ENCODE measurements at regions not wholly inside any gene's neighbourhood (a gene's known extent, or its start where the extent isn't known, plus 50 kb on each side); places are given as distances from the start of the nearest gene placed in this dataset.
A peak's percentile ranks its signal among the peaks of the same experiment; 100 is the strongest.

- intact Hi-C loops (cut with micrococcal nuclease; ENCODE audit: unreplicated experiment): no loop called here
- POLR2A ChIA-PET: no interaction called here
- Histone ChIP-seq H4K20me1 (ENCODE audit: insufficient read depth, low read length) (no peaks in the 10 kb centered on the region), H3K4me3 (replicated peaks in 1 of 3; ENCODE audit: insufficient read depth in 1 of 3, low read depth in 2 of 3, low read length in 3 of 3) (no peak overlapping the region), H3K79me2 (ENCODE audit: insufficient read depth, low read length) (no peaks in the 10 kb centered on the region), H3K9me3 (ENCODE audit: low read length) (peaks cover 46% of the 10 kb centered on the region), H3K4me2 (ENCODE audit: low read depth, low read length) (no peak overlapping the region), H3K27me3 (ENCODE audit: control insufficient read depth in 1 of 2, insufficient read depth in 2 of 2, low read length in 2 of 2) (no peaks in the 10 kb centered on the region), H3K4me1 (ENCODE audit: insufficient read depth, low read length) (no peaks in the 10 kb centered on the region), H3K36me3 (replicated peaks in 1 of 2; ENCODE audit: control insufficient read depth in 1 of 2, insufficient read depth in 2 of 2, low read length in 2 of 2) (no peaks in the 10 kb centered on the region), H3K9ac (ENCODE audit: insufficient read depth, low read depth, low read length) (no peak overlapping the region), H3K27ac (ENCODE audit: extremely low read length, insufficient read depth, low read length) (no peak overlapping the region), H2AFZ (ENCODE audit: low read length) (no peak overlapping the region)
- 4% methylated on average over 1 of the region's 1 CpG for WGBS (ENCODE audit: low lambda C conversion rate)
- ATAC-seq: no peak
- CTCF ChIA-PET (ENCODE audit: low intra/inter-chr PET ratio, low total read pairs): no interaction called here
- no peak for DNase-seq (ENCODE audit: low spot score)
- TF ChIP-seq MAFK (conservative IDR thresholded peaks at IDR 0.05 in 1 of 2, IDR thresholded peaks at IDR 0.05 in 1 of 2; ENCODE audit: low read length in 2 of 2) (peak in 1 of 2 experiments; percentile 18; a peak in 1 of 4 replicates), ZNF160 (CRISPR knock-in tag; IDR thresholded peaks at IDR 0.05) (no peak), U2AF1 (optimal IDR thresholded peaks at IDR 0.05; ENCODE audit: low read depth, low read length) (no peak), PAWR (CRISPR knock-in tag; IDR thresholded peaks at IDR 0.05; ENCODE audit: borderline replicate concordance) (no peak)
- FAIRE-seq: no peak
- in situ Hi-C loops (cut with HindIII; ENCODE audit: extremely low pct_ligation_motif_present, low pct_unique_long_range_greater_than_20kb): no loop called here
- BruUV-seq (replicated peaks): no TSS peak
Measured at GRCh38 chr2:13266166-13266565, 549.4 kb downstream of the TRIB2 start.

GRCh38 chr2:13284688-13285087, 568.0 kb downstream of the TRIB2 start:
- FAIRE-seq (no peak), ATAC-seq (no peak), DNase-seq (ENCODE audit: low spot score) (no peak)
- Histone ChIP-seq H3K4me3 (replicated peaks in 1 of 3; ENCODE audit: insufficient read depth in 1 of 3, low read depth in 2 of 3, low read length in 3 of 3) (no peak overlapping the region), H3K4me1 (ENCODE audit: insufficient read depth, low read length) (no peaks in the 10 kb centered on the region), H3K4me2 (ENCODE audit: low read depth, low read length) (no peak overlapping the region), H3K36me3 (replicated peaks in 1 of 2; ENCODE audit: control insufficient read depth in 1 of 2, insufficient read depth in 2 of 2, low read length in 2 of 2) (no peaks in the 10 kb centered on the region), H3K9ac (ENCODE audit: insufficient read depth, low read depth, low read length) (no peak overlapping the region), H2AFZ (ENCODE audit: low read length) (no peak overlapping the region), H3K27me3 (ENCODE audit: control insufficient read depth in 1 of 2, insufficient read depth in 2 of 2, low read length in 2 of 2) (no peaks in the 10 kb centered on the region), H3K27ac (ENCODE audit: extremely low read length, insufficient read depth, low read length) (no peak overlapping the region), H3K79me2 (ENCODE audit: insufficient read depth, low read length) (no peaks in the 10 kb centered on the region), H4K20me1 (ENCODE audit: insufficient read depth, low read length) (no peaks in the 10 kb centered on the region), H3K9me3 (ENCODE audit: low read length) (peaks cover 75% of the 10 kb centered on the region)
- in situ Hi-C loops (cut with HindIII; ENCODE audit: extremely low pct_ligation_motif_present, low pct_unique_long_range_greater_than_20kb): no loop called here
- intact Hi-C loops (cut with micrococcal nuclease; ENCODE audit: unreplicated experiment): no loop called here
- ChIA-PET CTCF (ENCODE audit: low intra/inter-chr PET ratio, low total read pairs) (no interaction called here), POLR2A (no interaction called here)
- BruUV-seq (replicated peaks): no TSS peak
- WGBS (ENCODE audit: low lambda C conversion rate): 16% methylated on average over 8 of the region's 8 CpGs
- TF ChIP-seq NR2F2 (IDR thresholded peaks at IDR 0.05; ENCODE audit: borderline replicate concordance, low read depth) (no peak), GMEB2 (CRISPR knock-in tag; IDR thresholded peaks at IDR 0.05; ENCODE audit: low read depth) (no peak), MLX (CRISPR knock-in tag; IDR thresholded peaks at IDR 0.05) (no peak), MEIS2 (CRISPR knock-in tag; IDR thresholded peaks at IDR 0.05) (no peak), RAD51 (IDR thresholded peaks at IDR 0.05; ENCODE audit: borderline replicate concordance) (no peak), SNAPC2 (CRISPR knock-in tag; IDR thresholded peaks at IDR 0.05) (no peak), ZSCAN12 (CRISPR knock-in tag; IDR thresholded peaks at IDR 0.05) (no peak), ZNF256 (CRISPR knock-in tag; conservative IDR thresholded peaks at IDR 0.05) (no peak), AGO1 (IDR thresholded peaks at IDR 0.05; ENCODE audit: low read depth, low read length, poor library complexity, severe bottlenecking) (no peak)
- TF ChIP-seq, protein P1, sequence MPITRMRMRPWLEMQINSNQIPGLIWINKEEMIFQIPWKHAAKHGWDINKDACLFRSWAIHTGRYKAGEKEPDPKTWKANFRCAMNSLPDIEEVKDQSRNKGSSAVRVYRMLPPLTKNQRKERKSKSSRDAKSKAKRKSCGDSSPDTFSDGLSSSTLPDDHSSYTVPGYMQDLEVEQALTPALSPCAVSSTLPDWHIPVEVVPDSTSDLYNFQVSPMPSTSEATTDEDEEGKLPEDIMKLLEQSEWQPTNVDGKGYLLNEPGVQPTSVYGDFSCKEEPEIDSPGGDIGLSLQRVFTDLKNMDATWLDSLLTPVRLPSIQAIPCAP (CRISPR knock-in tag; IDR thresholded peaks at IDR 0.05; ENCODE audit: low read depth): no peak
- TF ChIP-seq, protein P2, sequence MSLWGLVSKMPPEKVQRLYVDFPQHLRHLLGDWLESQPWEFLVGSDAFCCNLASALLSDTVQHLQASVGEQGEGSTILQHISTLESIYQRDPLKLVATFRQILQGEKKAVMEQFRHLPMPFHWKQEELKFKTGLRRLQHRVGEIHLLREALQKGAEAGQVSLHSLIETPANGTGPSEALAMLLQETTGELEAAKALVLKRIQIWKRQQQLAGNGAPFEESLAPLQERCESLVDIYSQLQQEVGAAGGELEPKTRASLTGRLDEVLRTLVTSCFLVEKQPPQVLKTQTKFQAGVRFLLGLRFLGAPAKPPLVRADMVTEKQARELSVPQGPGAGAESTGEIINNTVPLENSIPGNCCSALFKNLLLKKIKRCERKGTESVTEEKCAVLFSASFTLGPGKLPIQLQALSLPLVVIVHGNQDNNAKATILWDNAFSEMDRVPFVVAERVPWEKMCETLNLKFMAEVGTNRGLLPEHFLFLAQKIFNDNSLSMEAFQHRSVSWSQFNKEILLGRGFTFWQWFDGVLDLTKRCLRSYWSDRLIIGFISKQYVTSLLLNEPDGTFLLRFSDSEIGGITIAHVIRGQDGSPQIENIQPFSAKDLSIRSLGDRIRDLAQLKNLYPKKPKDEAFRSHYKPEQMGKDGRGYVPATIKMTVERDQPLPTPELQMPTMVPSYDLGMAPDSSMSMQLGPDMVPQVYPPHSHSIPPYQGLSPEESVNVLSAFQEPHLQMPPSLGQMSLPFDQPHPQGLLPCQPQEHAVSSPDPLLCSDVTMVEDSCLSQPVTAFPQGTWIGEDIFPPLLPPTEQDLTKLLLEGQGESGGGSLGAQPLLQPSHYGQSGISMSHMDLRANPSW (CRISPR knock-in tag; IDR thresholded peaks at IDR 0.05; ENCODE audit: borderline replicate concordance): no peak

Measured in HepG2 (cell line).